SK-N-SH treated with all-trans-retinoic acid at 6 μM for 48 hours (cell line): ENCODE measurements at regions not wholly inside any gene's neighbourhood (a gene's known extent, or its start where the extent isn't known, plus 50 kb on each side); places are given as distances from the start of the nearest gene placed in this dataset.

ENCODE experiments used
- ATAC-seq: fragments of 200-7000 bp; cut with Tn5 transposase; 3 replicates; pipeline ENCODE4 v1.9.1; 2020; ENCODE audit warnings: mild to moderate bottlenecking, moderate library complexity
- ARNTL ChIP-seq: fragments of 450-650 bp; formaldehyde crosslinking; IDR thresholded peaks from 2 replicates; pipeline ENCODE4 v1.5.0; 2020; ENCODE audit warnings: low read depth, mild to moderate bottlenecking, moderate library complexity, borderline replicate concordance
- BACH2 ChIP-seq: fragments of 250-450 bp; sonication (Bioruptor Pico); IDR thresholded peaks from 2 replicates; pipeline ENCODE4 v1.9.0; 2021; ENCODE audit warnings: mild to moderate bottlenecking, borderline replicate concordance
- CSDC2 ChIP-seq: fragments of 250-450 bp; sonication (Bioruptor Pico); IDR thresholded peaks from 2 replicates; pipeline ENCODE4 v1.5.0; 2020; ENCODE audit warnings: mild to moderate bottlenecking, moderate library complexity
- ESRRG ChIP-seq: fragments of 250-450 bp; sonication (Bioruptor Pico); IDR thresholded peaks from 2 replicates; pipeline ENCODE4 v1.6.1; 2021; ENCODE audit warnings: mild to moderate bottlenecking
- GLIS3 ChIP-seq: fragments of 250-450 bp; sonication (Bioruptor Pico); IDR thresholded peaks from 2 replicates; pipeline ENCODE4 v1.5.0; 2020; ENCODE audit warnings: mild to moderate bottlenecking, moderate library complexity
- ISL1 ChIP-seq: fragments of 250-450 bp; sonication (Bioruptor Pico); IDR thresholded peaks from 2 replicates; pipeline ENCODE4 v2.1.2; 2022; ENCODE audit warnings: mild to moderate bottlenecking, moderate library complexity
- OSR1 ChIP-seq: fragments of 250-450 bp; sonication (Bioruptor Pico); IDR thresholded peaks from 2 replicates; pipeline ENCODE4 v1.8.0; 2022; ENCODE audit warnings: moderate library complexity, mild to moderate bottlenecking, inconsistent platforms
- PPARA ChIP-seq: fragments of 250-450 bp; sonication (Bioruptor Pico); IDR thresholded peaks from 2 replicates; pipeline ENCODE4 v1.5.0; 2020; ENCODE audit warnings: mild to moderate bottlenecking, borderline replicate concordance
- RARB ChIP-seq: fragments of 250-450 bp; sonication (Bioruptor Pico); IDR thresholded peaks from 2 replicates; pipeline ENCODE4 v1.8.0; 2021; ENCODE audit warnings: mild to moderate bottlenecking, moderate library complexity
- SNAI2 ChIP-seq: fragments of 250-450 bp; sonication (Bioruptor Pico); IDR thresholded peaks from 2 replicates; pipeline ENCODE4 v1.5.0; 2020; ENCODE audit warnings: mild to moderate bottlenecking, moderate library complexity
- TCF4 ChIP-seq: fragments of 250-450 bp; sonication (Bioruptor Pico); IDR thresholded peaks from 2 replicates; pipeline ENCODE4 v1.8.0; 2021; ENCODE audit warnings: mild to moderate bottlenecking, moderate library complexity, borderline replicate concordance
- TOX ChIP-seq: fragments of 250-450 bp; sonication (Bioruptor Pico); IDR thresholded peaks from 2 replicates; pipeline ENCODE4 v1.8.0; 2021; ENCODE audit warnings: mild to moderate bottlenecking, moderate library complexity, borderline replicate concordance
- ZC3H10 ChIP-seq: fragments of 250-450 bp; sonication (Bioruptor Pico); IDR thresholded peaks from 2 replicates; pipeline ENCODE4 v1.5.1; 2021; ENCODE audit warnings: mild to moderate bottlenecking, moderate library complexity
- ZFP3 ChIP-seq: fragments of 250-450 bp; sonication (Bioruptor Pico); IDR thresholded peaks from 2 replicates; pipeline ENCODE4 v1.5.0; 2020; ENCODE audit warnings: mild to moderate bottlenecking, moderate library complexity
- ZFP30 ChIP-seq: fragments of 450-650 bp; formaldehyde crosslinking; IDR thresholded peaks from 2 replicates; pipeline ENCODE4 v1.5.0; 2022; ENCODE audit warnings: mild to moderate bottlenecking, moderate library complexity
- ZNF565 ChIP-seq: fragments of 450-650 bp; formaldehyde crosslinking; conservative IDR thresholded peaks from 2 replicates; pipeline ENCODE4 v1.5.0; 2020; ENCODE audit warnings: low read depth, mild to moderate bottlenecking, moderate library complexity
- ZNF70 ChIP-seq: fragments of 450-650 bp; formaldehyde crosslinking; IDR thresholded peaks from 2 replicates; pipeline ENCODE4 v1.5.0; 2020; ENCODE audit warnings: mild to moderate bottlenecking, moderate library complexity
- ZNF8 ChIP-seq: fragments of 450-650 bp; formaldehyde crosslinking; IDR thresholded peaks from 2 replicates; pipeline ENCODE4 v1.5.0; 2020; ENCODE audit warnings: mild to moderate bottlenecking, moderate library complexity
- TF ChIP-seq, protein P1 (sequence below): fragments of 250-450 bp; sonication (Bioruptor Pico); IDR thresholded peaks from 2 replicates; pipeline ENCODE4 v1.8.0; 2020; ENCODE audit warnings: mild to moderate bottlenecking, moderate library complexity, borderline replicate concordance
- TF ChIP-seq, protein P2 (sequence below): fragments of 250-450 bp; sonication (Bioruptor Pico); IDR thresholded peaks from 2 replicates; pipeline ENCODE4 v1.5.1; 2021; ENCODE audit warnings: mild to moderate bottlenecking, moderate library complexity
- TF ChIP-seq, protein P3 (sequence below): fragments of 250-450 bp; sonication (Bioruptor Pico); IDR thresholded peaks from 2 replicates; pipeline ENCODE4 v1.5.0; 2020; ENCODE audit warnings: mild to moderate bottlenecking, moderate library complexity
- TF ChIP-seq, protein P4 (sequence below): fragments of 250-450 bp; sonication (Bioruptor Pico); IDR thresholded peaks from 2 replicates; pipeline ENCODE4 v1.5.1; 2020; ENCODE audit warnings: low read depth, mild to moderate bottlenecking, moderate library complexity
- TF ChIP-seq, protein P5 (sequence below): fragments of 250-450 bp; sonication (Bioruptor Pico); IDR thresholded peaks from 2 replicates; pipeline ENCODE4 v1.8.0; 2021; ENCODE audit warnings: low read depth, mild to moderate bottlenecking, moderate library complexity, borderline replicate concordance

DNA sequence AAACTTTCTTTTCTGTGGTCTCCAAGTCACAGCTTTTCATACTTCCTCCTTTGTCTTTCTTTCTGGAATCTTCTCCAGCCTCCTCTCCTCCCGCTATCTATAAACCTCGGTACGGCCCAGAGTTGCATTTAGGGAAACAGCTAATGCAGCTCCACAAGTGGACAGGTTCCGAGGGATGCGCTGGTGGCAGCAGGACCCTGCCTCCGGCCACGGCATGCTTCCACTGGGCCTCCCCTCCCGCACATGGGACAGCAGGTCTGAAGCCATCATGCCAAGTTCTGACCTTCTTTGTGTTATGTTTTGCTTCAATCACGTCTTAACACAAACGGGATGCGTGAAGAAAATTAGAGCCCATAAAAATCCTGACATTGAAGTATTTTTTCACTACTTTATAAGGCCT is 136.9 kb downstream of the IRX2 start:
- ATAC-seq, result no peak
- TF ChIP-seq, protein P1, sequence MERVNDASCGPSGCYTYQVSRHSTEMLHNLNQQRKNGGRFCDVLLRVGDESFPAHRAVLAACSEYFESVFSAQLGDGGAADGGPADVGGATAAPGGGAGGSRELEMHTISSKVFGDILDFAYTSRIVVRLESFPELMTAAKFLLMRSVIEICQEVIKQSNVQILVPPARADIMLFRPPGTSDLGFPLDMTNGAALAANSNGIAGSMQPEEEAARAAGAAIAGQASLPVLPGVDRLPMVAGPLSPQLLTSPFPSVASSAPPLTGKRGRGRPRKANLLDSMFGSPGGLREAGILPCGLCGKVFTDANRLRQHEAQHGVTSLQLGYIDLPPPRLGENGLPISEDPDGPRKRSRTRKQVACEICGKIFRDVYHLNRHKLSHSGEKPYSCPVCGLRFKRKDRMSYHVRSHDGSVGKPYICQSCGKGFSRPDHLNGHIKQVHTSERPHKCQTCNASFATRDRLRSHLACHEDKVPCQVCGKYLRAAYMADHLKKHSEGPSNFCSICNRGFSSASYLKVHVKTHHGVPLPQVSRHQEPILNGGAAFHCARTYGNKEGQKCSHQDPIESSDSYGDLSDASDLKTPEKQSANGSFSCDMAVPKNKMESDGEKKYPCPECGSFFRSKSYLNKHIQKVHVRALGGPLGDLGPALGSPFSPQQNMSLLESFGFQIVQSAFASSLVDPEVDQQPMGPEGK (CRISPR knock-in tag), result no peak
- TF ChIP-seq ZNF565 (CRISPR knock-in tag) (no peak), OSR1 (CRISPR knock-in tag) (no peak), SNAI2 (CRISPR knock-in tag) (no peak), ARNTL (no peak), ZNF8 (CRISPR knock-in tag) (no peak), BACH2 (CRISPR knock-in tag) (no peak), TOX (CRISPR knock-in tag) (no peak), ZC3H10 (CRISPR knock-in tag) (no peak), ZFP3 (CRISPR knock-in tag) (no peak), ZNF70 (no peak), CSDC2 (no peak)
- TF ChIP-seq, protein P2, sequence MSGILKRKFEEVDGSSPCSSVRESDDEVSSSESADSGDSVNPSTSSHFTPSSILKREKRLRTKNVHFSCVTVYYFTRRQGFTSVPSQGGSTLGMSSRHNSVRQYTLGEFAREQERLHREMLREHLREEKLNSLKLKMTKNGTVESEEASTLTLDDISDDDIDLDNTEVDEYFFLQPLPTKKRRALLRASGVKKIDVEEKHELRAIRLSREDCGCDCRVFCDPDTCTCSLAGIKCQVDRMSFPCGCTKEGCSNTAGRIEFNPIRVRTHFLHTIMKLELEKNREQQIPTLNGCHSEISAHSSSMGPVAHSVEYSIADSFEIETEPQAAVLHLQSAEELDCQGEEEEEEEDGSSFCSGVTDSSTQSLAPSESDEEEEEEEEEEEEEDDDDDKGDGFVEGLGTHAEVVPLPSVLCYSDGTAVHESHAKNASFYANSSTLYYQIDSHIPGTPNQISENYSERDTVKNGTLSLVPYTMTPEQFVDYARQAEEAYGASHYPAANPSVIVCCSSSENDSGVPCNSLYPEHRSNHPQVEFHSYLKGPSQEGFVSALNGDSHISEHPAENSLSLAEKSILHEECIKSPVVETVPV (CRISPR knock-in tag), result no peak

DNA sequence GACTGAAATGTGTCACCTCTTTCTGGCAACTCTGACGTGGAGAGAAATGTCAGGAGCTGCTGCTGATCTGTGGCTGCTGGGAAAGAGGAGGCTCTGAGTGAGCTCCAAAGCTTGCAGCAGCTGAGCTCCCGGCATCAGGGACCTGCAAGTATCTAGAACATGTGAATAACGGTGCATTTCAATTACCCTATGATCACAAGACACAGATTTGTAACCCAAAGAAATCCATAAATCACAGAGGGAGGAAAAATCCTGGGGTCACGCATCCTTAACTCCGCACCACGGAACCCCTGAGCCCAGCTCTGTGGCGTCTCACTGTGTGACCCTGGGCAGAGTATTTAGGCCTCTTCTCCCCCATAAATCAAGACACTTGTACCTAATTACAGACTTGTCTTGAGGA is 139.8 kb downstream of the IRX2 start:
- no peak for ATAC-seq
- TF ChIP-seq SNAI2 (CRISPR knock-in tag), result no peak
- TF ChIP-seq, all 23 proteins: peak for 0

DNA sequence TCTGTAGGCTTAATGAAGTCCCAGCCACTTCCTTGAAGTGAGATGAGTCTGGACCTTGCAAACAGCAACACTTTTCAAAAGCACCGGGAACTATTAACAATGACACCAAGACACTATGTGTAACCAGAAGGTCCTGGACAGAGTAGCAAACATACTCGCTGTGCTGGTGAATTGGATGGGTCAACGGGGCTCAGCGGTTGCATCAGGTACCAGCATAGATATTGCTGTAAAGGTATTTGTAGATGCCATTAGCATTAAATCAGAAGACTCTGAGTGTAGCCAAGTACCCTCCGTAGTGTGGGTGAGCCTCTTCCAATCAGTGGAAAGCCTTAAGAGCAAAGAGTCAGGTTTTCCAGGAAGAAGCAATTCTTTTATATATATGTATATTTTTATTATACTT is 140.5 kb downstream of the IRX2 start:
- no peak for TF ChIP-seq BACH2 (CRISPR knock-in tag)
- no peak for TF ChIP-seq ZFP3 (CRISPR knock-in tag)
- TF ChIP-seq, protein P3, sequence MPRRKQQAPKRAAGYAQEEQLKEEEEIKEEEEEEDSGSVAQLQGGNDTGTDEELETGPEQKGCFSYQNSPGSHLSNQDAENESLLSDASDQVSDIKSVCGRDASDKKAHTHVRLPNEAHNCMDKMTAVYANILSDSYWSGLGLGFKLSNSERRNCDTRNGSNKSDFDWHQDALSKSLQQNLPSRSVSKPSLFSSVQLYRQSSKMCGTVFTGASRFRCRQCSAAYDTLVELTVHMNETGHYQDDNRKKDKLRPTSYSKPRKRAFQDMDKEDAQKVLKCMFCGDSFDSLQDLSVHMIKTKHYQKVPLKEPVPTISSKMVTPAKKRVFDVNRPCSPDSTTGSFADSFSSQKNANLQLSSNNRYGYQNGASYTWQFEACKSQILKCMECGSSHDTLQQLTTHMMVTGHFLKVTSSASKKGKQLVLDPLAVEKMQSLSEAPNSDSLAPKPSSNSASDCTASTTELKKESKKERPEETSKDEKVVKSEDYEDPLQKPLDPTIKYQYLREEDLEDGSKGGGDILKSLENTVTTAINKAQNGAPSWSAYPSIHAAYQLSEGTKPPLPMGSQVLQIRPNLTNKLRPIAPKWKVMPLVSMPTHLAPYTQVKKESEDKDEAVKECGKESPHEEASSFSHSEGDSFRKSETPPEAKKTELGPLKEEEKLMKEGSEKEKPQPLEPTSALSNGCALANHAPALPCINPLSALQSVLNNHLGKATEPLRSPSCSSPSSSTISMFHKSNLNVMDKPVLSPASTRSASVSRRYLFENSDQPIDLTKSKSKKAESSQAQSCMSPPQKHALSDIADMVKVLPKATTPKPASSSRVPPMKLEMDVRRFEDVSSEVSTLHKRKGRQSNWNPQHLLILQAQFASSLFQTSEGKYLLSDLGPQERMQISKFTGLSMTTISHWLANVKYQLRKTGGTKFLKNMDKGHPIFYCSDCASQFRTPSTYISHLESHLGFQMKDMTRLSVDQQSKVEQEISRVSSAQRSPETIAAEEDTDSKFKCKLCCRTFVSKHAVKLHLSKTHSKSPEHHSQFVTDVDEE (CRISPR knock-in tag), result no peak
- TF ChIP-seq ESRRG (CRISPR knock-in tag), result no peak
- no peak for TF ChIP-seq PPARA (CRISPR knock-in tag)
- TF ChIP-seq ZFP30 (CRISPR knock-in tag), result no peak
- TF ChIP-seq ZNF565 (CRISPR knock-in tag), result no peak
- no peak for TF ChIP-seq TCF4 (CRISPR knock-in tag)
- no peak for TF ChIP-seq ISL1 (CRISPR knock-in tag)
- no peak for TF ChIP-seq ZNF70
- no peak for TF ChIP-seq CSDC2
- no peak for TF ChIP-seq TOX (CRISPR knock-in tag)
- no peak for TF ChIP-seq RARB (CRISPR knock-in tag)
- TF ChIP-seq, protein P4, sequence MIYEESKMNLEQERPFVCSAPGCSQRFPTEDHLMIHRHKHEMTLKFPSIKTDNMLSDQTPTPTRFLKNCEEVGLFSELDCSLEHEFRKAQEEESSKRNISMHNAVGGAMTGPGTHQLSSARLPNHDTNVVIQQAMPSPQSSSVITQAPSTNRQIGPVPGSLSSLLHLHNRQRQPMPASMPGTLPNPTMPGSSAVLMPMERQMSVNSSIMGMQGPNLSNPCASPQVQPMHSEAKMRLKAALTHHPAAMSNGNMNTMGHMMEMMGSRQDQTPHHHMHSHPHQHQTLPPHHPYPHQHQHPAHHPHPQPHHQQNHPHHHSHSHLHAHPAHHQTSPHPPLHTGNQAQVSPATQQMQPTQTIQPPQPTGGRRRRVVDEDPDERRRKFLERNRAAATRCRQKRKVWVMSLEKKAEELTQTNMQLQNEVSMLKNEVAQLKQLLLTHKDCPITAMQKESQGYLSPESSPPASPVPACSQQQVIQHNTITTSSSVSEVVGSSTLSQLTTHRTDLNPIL (CRISPR knock-in tag), result no peak
- TF ChIP-seq GLIS3, result no peak
- TF ChIP-seq, protein P5, sequence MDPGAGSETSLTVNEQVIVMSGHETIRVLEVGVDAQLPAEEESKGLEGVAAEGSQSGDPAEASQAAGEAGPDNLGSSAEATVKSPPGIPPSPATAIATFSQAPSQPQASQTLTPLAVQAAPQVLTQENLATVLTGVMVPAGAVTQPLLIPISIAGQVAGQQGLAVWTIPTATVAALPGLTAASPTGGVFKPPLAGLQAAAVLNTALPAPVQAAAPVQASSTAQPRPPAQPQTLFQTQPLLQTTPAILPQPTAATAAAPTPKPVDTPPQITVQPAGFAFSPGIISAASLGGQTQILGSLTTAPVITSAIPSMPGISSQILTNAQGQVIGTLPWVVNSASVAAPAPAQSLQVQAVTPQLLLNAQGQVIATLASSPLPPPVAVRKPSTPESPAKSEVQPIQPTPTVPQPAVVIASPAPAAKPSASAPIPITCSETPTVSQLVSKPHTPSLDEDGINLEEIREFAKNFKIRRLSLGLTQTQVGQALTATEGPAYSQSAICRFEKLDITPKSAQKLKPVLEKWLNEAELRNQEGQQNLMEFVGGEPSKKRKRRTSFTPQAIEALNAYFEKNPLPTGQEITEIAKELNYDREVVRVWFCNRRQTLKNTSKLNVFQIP, result no peak
- no peak for ATAC-seq
